Fibroblast of skin of left biceps (primary cell): ENCODE measurements at regions not wholly inside any gene's neighbourhood (a gene's known extent, or its start where the extent isn't known, plus 50 kb on each side); places are given as distances from the start of the nearest gene placed in this dataset.
"Not testable (repeated sequence)": the region's sequence is repeated elsewhere in the genome, so short reads cannot be mapped to it uniquely, and the experiment has no call there.

Source experiments
- DNase-seq, 2 experiments: peaks; one replicate each; pipeline ENCODE4 v3.0.0-alpha.2; 2013; ENCODE audit warnings: low read depth in 2 of 2

DNA sequence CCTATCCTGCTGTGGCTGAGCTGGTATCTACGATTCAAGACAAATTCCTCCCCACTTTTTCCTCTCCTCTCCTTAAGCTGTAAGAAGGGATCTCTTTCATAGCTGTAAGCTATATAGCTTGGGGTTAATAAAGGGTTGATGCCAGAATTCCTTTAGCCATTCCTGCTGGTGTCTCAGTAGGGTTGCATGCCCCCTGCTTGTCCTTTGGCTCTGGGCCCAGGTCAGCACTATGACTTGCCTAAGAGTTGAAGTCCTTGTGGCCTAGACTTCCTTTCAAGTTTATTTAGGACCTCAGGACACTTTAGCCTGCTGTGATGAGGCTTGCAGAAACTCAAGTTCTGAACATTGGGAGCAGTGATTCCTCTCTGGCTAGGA, 270.0 kb downstream of the AMY1C start:
- DNase-seq = no peak

DNA sequence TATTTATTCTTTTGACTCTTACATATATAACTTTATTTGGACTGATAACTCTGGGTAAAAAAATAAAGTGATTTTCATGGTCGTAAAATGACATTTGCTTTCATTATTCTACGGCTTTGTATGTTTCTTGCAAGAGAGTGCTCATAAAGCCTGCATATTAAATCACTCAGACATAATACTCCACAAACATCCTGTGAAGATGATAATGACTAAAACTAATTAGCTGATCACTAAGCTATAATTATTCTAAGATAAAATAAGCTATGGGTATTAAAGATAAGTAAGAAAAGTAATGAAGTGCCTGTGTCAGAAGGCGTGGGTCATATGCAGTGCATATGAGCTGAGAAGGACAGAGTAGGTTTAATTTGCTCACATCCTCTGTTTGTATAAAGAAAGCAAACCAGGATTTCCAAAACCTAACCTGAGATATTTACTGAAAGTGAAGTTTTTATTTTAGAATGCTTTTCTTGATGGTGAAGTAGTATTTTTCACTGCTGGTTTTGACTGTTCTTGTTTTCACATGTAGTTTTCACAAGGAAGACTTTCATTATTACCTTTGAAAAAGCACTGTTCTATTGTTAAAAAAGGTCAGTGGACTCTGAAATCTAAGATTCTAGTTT, 278.8 kb downstream of the AMY1C start:
- no peak for DNase-seq

DNA sequence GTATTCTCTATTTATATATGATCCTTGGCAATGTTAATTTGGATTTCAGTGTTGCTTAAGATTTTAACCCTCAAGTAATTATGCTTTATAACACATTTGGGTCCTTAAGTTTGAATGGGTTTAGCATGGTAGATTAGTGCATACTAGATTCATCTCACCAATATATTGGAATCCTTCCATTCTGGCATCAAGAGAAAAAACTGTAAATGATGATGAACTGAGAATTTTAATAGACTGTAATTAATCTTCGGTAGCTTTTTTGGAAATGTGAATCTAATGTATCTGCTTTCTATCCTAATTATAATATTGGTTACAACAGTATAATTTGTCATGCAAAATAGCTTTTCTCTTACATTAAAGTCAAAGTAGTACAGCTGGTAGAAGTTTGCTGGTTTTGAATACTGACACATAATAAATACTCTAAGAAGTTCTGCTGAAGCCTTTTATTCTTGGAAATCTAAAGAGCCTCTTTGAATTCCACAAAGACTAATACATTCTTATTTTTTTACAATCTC, 279.8 kb downstream of the AMY1C start:
- DNase-seq = no peak

DNA sequence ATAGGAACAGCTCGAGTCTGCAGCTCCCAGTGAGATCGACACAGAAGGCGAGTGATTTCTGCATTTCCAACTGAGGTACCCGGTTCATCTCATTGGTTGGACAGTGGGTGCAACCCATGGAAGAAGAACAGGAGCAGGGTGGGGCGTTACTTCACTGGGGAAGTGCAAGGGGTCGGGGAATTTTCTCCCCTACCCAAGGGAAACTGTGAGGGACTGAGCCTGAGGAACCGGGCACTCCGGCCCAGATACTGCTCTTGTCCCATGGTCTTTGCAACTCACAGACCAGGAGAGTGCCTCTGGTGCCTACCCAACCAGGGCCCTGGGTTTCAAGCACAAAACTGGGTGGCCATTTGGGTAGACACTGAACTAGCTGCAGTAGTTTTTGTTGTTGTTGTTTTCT, 307.1 kb downstream of the AMY1C start:
- no peak for DNase-seq

DNA sequence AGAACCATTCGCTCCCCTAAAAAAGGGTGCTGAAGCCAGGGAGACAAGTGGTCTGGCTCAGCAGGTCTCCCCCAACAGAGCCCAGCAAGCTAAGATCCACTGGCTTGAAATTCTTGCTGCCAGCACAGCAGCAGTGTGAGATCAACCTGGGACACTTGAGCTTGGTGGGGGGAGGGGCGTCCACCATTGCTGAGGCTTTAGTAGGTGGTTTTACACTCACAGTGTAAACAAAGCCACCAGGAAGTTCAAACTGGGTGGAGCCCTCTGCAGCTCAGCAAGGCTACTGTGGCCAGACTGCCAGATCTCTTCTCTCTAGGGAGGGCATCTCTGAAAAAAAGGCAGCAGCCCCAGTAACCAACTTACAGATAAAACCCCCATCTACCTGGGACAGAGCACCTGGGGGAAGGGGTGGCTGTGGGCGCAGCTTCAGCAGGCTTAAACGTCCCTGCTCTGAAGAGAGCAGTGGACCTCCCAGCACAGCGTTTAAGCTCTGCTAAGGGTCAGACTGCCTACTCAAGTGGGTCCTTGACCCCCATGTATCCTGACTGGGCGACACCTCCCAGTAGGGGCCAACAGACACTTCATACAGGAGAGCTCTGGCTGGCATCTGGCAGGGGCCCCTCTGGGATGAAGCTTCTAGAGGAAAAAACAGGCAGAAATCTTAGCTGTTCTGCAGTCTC, 307.7 kb downstream of the AMY1C start:
- not testable (repeated sequence) for DNase-seq

DNA sequence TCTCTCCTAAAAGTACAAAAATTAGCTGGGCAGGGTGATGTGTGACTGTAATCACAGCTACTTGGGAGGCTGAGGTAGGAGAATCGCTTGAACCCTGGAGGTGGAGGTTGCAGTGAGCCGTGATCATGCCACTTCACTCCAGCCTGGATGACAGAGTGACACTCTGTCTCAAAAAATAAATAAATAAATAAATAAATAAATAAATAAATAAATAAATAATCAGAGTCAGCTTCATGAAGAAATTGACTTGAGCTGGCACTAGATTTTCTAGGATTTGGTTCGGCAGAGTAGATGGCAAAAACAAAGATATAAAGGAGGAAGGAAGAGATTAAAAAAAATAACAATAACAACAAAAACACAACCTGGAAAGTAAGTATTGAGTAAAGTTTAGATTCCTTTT, 311.9 kb downstream of the AMY1C start:
- DNase-seq = not testable (repeated sequence)

DNA sequence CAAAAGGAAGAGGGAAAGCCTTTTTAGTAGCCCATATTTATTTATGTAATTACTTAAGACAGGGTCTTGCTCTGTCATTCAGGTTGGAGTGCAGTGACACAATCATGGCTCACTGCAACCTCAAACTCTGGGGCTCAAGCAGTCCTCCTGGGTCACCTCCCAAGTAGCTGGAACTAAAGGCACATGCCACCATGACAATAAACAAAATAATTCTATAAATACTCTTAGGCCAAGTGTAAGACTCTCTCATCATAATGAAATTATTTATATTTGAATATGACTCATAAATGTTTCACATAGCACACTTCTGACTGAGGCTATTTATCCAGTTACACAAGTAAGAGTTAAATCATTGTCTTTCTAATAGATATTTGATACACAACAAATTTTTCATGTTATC, 314.7 kb downstream of the AMY1C start:
- DNase-seq = no peak

DNA sequence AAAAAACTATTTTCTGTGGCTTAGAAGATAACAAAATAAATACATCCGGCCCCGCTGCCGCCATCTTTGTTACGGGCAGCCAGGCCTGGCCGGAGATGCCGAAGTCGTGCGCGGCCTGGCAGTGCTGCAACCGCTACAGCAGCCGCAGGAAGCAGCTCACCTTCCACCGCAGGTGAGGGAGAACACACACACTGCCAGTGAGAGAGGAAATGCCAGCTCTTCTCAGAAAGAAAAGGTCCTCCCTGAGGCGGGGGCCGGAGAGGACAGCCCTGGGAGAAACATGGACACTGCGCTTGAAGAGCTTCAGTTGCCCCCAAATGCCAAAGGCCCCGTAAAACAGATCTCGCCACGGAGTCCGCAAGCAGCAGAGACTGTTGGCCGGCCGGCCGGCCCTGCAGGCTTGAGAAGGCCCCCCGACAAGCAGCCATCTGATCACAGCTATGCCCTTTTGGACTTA, 323.2 kb downstream of the AMY1C start:
- DNase-seq = no peak

DNA sequence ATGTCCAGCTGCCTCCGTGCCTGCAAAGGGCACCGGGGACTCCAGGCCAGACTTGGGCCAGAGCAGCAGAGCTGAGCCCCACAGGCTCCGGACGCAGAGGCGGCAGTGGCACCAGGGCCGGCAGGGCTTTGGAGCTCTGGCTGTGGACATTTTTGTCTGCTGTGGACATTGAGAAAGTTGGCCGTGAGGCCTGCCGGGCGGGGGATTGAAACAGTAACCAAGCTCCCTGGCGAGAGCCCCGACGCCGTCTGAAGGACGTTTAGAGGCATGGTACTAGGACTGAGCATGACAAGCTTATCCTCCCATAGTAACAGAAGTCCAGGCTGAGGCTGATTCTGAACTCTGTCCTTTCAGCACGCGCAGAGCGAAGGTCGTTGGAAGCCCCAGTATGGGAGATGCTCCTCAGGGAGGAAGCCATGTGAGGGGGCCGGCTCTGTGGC, 323.8 kb downstream of the AMY1C start:
- DNase-seq = no peak

DNA sequence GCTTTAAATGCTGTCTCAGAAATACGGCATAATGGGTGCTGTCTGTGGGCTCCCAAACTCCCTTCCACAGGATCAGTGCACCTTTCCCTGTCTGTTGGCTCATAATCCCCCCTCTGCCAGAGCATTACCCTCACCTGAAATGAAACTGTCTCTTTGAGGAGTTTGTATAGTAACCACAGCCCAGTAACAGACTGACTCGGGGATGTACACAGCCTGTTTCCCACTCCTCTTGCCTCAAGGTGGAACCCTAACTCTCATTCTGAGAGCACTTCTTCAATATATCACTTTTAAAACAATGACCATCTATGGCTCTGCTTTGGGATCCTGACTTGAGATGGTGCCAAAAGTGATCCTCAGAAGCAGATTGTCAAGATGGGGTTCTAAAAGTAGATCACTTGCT, 332.5 kb downstream of the AMY1C start:
- no peak for DNase-seq

DNA sequence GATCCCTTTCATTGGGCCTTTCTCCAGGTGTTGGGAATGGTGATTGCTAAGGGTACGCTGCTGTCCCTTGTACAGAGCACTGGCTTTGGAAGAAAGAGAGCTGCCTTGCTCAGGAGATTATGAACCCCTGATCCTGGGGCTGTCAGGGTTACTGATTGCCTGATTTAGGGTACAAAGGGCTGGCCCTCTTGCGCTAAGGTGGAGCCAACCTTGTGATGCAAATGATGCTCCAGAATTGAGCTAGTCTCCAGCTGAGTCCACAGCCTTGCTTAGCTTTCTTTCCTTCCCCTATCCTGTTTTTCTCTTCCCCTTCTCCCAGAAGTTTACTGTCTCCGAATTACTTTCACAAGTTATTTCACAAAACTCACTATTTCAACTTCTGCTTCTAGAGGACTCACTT, 334.7 kb downstream of the AMY1C start:
- no peak for DNase-seq

DNA sequence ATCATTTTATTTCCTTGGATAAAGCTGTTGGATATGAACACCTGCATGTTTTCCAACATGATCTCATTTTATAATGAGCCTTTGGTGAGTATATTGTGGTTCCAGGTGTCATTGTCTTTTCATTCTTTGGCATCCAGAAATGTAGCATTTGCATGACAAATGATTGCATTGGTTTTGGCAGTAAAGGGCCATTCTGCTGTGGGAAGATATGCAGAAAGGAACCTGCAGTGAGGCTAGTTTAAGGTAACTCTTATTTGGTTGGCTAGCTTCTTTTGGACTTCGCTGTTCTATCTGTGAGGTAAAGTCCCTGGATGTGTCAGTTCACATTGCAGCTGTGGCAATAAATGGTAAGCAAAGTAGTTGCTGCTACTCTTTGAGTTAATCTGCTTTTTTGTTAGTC, 343.0 kb downstream of the AMY1C start:
- DNase-seq = no peak

DNA sequence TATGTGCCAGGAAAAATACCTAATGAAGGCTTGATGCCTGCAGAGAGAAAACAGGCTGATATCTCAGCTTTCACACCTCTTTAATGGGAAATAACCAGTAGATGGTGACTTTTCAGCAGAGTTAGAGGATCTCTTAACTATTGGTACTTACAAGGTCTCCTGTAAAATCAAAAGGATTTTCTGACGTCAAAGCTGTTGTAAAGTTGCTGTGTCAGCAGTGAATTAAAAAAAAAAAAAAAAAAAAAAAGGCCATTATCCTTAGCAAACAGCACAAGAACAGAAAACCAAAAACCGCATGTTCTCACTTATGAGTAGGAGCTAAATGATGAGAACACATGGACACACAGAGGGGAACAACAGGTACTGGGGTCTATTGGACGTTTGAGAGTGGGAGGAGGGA, 349.1 kb downstream of the AMY1C start:
- DNase-seq = no peak

DNA sequence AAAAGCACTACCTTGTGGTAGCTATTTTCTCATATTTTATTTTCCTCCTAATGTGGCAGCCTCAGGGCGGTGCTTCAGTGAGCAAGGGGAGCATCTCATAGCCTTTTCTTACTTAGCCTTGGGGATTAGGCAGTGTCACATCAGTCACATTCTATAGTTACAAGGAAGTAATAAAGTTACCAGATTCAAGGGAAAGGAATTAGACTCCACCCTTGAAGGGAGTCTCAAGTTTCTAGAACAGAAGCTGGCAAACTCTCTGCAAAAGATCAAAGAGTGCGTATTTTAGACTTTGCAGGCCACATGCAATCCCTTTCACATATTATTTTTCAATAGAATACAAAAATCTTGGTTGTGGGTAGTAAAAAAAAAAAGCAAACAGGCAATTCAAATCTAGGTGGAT, 350.4 kb downstream of the AMY1C start:
- DNase-seq = no peak

DNA sequence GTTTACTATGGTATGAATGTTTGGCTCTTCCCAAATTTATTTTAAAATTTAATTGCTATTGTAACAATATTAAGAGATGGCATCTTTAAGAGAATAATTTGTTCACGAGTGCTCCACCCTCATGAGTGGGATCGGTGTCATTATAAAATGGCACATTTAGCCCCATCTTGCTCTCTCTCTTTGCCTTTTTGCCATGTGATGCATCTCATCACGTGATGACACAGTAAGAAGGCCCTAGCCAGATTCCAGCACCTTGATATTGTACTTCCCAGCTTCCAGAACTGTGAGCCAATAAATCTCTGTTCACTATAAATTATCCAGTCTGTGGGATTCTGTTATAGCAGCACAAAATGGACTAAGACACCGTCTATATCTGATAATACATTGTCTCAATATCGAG, 355.8 kb downstream of the AMY1C start:
- no peak for DNase-seq

DNA sequence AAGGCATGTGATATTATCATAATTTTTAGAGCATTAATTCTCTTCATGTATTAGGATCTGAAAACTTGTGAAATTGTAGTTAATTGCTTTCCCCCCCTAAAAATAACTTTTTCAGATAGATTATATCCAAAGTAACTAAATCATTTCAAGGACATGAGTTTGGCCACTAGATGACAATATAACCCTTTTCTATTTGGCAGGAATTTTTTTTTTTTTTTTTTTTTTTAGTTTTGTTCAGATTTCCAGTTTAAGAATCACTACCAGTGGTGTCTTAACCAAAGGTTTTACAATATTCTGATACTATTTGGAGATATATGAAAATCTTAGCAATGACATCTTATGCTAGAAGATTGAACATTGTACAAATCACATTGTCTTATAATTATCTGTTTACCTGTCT, 370.8 kb downstream of the AMY1C start:
- DNase-seq = no peak

DNA sequence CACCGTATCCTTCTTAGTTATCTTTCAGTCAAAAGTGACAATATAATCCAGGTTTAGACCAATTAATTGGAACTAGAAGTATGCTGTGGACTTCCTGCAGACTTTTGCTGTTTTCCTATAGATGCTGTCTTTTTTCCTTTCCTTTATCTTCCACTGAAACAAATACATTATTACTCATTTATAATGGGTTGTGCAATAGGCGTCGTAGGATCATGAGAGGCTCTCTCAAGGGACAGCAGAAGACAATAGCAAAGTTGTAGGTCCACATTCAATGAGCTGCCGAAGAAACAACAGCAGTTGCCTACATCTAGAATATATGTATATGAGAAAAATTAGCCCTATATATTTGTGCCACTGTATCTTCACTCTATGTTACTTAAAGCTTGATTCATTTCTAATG, 371.6 kb downstream of the AMY1C start:
- DNase-seq = no peak

DNA sequence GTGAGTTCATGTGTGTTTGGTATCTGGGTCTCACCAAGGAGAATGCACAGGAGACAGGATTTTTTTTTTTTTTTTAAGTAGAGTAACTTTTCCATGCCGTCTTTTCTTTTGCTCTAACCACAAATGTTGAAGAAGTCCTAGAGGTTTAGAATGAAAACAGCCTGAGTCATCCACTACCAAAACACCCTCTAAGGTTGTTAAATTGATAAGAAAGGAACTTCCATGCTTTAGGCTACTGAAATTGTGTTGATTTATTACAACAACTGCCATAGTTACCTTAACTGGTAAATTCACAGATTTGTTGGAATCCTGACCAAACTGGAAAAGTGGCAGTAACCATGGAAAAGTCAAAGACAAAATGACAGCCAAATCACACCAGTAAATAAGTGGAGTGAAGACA, 375.6 kb downstream of the AMY1C start:
- no peak for DNase-seq

DNA sequence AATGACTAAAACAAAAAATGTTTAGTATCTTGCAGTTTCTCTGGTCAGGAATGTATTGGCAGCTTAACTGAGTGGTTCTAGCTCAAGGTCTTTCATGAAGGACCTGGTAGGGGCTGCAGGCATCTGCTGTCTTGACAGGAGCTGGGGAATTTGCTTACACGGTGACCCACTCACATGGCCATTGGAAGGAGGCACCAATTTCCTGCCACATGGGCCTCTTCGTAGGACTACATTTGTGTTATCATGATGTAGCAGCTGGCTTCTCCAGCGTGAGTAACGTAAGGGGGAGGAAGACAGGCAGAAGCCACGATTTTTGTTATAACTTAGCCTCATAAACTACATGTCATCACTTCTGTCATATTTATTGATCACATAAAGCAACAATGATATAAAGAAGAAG, 376.3 kb downstream of the AMY1C start:
- DNase-seq = no peak

DNA sequence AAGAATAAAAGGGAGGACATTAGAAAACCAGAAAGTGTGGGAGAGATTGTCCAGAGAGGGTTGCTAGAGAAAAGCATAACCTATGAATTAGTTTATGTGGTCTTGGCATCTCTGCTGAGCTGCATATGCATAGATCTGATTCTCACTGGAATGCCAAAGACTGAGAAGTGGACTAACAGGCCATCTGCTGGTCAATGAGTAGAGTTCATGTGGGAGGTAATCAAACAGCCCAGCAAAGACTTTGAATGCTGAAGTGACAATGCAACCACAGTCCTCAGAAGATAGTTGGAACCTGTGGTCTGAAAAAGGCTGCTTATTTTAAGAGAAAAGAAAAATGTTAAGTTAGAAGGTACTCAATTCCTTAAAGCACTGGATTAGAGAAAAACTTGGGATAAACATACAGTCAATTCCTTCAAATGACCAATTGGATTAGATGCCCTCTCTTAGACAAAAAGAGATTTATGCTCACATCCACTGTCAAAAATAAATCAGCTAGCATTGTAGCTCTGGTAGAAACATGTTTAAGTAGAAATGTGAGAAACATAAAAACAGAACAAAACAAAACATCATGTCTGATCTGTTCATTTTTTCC, 382.8 kb downstream of the AMY1C start:
- DNase-seq = no peak

DNA sequence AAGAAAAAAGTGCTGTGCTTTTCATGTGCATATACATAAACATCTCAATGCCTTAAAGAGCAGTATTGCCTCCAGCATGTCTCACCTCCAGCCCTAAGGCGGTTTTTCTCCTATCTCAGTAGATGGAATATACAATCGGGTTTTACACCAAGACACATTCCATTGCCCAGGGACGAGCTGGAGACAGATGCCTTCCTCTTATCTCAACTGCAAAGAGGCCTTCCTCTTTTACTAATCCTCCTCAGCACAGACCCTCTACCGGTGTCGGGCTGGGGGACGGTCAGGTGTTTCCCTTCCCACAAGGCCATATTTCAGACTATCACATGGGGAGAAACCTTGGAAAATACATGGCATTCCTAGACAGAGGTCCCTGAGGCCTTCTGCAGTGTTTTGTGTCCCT, 385.3 kb downstream of the AMY1C start:
- not testable (repeated sequence) for DNase-seq

DNA sequence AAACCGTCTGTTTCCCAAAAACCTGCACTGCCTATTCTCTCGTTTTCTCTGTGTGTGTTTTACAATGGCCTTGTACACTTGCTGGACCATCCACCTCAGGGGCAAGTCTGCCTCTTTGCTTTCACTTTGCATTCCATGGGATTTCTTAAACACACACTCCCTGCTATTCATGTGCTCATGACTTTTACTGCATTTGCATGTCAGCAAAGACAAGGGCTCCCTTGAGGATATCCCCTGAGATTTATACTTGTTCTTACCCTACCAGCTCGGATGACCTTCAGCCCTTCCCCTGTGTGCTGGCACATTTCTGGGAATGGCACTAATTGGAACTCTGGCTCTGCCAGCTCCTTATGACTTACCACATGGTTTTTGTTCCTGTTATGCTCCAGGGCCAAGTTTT, 386.9 kb downstream of the AMY1C start:
- no peak for DNase-seq

DNA sequence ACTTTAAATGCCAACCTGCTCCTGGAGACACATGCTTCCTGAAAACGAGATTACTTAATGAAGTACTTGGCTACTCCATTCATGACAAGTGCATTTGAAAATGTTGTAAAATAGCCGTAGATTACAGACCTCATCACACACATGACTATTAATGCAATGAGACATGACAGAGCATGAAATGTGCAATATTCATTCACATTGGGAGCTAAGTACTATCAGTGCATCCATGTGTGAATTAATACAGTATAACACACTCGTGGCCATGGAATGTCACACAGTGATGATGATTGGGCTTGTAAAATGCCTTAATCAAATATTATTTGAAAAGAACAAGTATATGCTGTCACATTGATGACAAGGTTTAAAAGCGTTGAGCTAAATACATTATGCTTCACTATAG, 407.0 kb downstream of the AMY1C start:
- no peak for DNase-seq
